ENCODE measurements at regions not wholly inside any gene's neighbourhood (a gene's known extent, or its start where the extent isn't known, plus 50 kb on each side); places are given as distances from the start of the nearest gene placed in this dataset.

DNA sequence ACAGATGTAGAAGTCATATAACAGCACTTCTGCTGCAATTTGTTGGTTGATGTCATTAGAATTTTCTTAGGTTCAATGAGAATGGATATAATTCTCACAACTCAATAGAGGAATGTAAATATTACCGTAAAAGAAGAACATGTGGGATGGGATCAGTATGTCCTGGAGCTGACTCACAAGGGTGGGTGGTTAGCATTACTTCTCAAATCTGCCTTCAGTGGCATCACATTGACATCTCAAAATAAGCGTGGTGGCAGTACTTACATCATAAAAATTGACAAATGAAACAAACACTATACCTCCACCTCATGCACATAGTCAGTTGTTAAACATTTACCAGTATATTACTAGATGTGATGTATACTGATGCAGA lies 1068.0 kb upstream of the CADM2 start:
- no peak for DNase-seq (ENCODE audit: low read depth)
- Histone ChIP-seq H3K4me3 (ENCODE audit: low read depth, low read length) (no peak overlapping the region), H3K27me3 (ENCODE audit: control insufficient read depth, insufficient read depth, low read length) (no peaks in the 10 kb centered on the region), H3K36me3 (ENCODE audit: control insufficient read depth, insufficient read depth, low read length) (no peaks in the 10 kb centered on the region)
- no peak for FAIRE-seq
- TF ChIP-seq, protein P1, sequence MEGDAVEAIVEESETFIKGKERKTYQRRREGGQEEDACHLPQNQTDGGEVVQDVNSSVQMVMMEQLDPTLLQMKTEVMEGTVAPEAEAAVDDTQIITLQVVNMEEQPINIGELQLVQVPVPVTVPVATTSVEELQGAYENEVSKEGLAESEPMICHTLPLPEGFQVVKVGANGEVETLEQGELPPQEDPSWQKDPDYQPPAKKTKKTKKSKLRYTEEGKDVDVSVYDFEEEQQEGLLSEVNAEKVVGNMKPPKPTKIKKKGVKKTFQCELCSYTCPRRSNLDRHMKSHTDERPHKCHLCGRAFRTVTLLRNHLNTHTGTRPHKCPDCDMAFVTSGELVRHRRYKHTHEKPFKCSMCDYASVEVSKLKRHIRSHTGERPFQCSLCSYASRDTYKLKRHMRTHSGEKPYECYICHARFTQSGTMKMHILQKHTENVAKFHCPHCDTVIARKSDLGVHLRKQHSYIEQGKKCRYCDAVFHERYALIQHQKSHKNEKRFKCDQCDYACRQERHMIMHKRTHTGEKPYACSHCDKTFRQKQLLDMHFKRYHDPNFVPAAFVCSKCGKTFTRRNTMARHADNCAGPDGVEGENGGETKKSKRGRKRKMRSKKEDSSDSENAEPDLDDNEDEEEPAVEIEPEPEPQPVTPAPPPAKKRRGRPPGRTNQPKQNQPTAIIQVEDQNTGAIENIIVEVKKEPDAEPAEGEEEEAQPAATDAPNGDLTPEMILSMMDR (IDR thresholded peaks at IDR 0.05; ENCODE audit: insufficient read depth, low read length, severe bottlenecking), result no peak

DNA sequence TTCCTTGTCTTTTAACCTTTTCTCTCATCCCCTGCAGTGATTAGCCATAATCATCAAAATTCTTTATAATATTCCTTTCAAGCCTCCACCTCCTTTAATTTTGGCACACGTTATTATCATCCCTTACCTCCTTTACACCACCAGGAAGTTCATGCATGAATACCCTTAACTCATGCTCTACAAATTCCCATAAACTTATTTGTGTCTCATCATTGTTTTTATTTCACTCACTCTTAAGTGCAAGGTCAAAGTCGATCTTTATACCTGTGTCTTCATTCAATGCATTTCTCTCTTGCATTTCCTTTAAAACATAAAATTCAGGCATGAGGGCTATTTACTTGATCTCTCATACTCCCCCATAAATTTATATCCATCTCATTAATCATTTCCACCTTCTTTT lies 1064.6 kb upstream of the CADM2 start:
- H3K36me3 ChIP-seq (ENCODE audit: control insufficient read depth, insufficient read depth, low read length), result no peaks in the 10 kb centered on the region
- TF ChIP-seq, protein P1 (IDR thresholded peaks at IDR 0.05; ENCODE audit: insufficient read depth, low read length, severe bottlenecking), result no peak
- DNase-seq (ENCODE audit: low read depth) (no peak), FAIRE-seq (no peak)
- no peak overlapping the region for H3K4me3 ChIP-seq (ENCODE audit: low read depth, low read length)
- H3K27me3 ChIP-seq (ENCODE audit: control insufficient read depth, insufficient read depth, low read length), result no peaks in the 10 kb centered on the region

DNA sequence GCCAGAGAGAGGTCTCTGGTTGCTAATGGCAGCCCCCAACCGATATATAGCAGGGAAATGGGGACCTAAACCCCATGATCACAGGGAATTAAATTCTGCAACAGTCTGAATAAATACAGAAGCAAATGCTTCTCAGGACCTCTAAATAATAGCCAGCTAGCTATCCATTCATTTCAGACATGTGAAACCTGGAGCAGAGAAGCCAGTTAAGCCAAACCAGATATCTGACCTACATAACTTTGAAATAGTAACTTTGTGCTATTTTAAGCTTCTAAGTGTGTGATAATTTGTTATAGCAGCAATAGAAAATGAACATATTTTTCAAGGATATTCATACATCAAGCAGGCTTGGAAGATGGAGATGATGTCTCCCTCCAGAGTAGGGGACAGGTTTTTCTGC lies 1062.9 kb upstream of the CADM2 start:
- TF ChIP-seq, protein P1 (IDR thresholded peaks at IDR 0.05; ENCODE audit: insufficient read depth, low read length, severe bottlenecking), result no peak
- no peak for DNase-seq (ENCODE audit: low read depth)
- no peak overlapping the region for H3K4me3 ChIP-seq (ENCODE audit: low read depth, low read length)

DNA sequence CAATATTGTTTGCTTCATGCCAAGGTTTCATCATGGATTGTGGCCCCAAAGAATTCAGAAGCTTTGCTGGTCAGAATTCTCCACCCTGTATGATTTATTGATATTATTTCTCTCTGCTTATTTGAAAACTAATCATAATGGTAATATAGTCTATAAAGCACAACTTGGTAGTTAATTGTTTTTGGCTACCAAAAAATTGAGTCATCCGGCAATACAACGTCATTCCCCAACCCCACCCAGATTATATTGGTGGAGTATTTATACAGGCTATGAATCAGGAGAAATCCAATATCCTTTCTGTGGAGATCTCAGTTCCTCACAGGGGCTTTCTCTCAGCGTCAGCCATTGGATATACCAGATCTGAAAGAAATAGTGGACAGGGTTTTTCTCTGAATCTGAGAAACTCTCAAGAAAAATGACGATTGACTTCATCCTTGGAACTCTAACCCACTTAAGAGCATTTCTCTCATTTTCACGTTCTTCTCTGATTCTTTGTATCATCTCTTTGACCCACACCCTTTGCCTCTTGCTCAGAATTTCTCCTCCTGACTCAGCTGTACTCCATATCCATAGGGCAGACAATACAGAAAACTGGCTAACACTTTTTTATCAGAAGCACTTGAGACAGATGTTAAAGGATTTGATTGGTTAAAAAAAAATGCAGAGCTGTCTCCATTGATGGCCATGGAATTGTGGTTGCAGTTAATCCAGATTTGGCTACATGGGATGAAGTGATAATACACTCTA lies 1055.8 kb upstream of the CADM2 start:
- no peaks in the 10 kb centered on the region for H3K36me3 ChIP-seq (ENCODE audit: control insufficient read depth, insufficient read depth, low read length)
- no peak overlapping the region for H3K4me3 ChIP-seq (ENCODE audit: low read depth, low read length)
- TF ChIP-seq, protein P1 (IDR thresholded peaks at IDR 0.05; ENCODE audit: insufficient read depth, low read length, severe bottlenecking), result no peak
- DNase-seq (ENCODE audit: low read depth), result no peak
- no peaks in the 10 kb centered on the region for H3K27me3 ChIP-seq (ENCODE audit: control insufficient read depth, insufficient read depth, low read length)
- FAIRE-seq, result no peak

More for the DNA sequence above, 1062.9 kb upstream of the CADM2 start:
- no peaks in the 10 kb centered on the region for H3K36me3 ChIP-seq (ENCODE audit: control insufficient read depth, insufficient read depth, low read length)
- H3K27me3 ChIP-seq (ENCODE audit: control insufficient read depth, insufficient read depth, low read length), result no peaks in the 10 kb centered on the region
- no peak for FAIRE-seq

DNA sequence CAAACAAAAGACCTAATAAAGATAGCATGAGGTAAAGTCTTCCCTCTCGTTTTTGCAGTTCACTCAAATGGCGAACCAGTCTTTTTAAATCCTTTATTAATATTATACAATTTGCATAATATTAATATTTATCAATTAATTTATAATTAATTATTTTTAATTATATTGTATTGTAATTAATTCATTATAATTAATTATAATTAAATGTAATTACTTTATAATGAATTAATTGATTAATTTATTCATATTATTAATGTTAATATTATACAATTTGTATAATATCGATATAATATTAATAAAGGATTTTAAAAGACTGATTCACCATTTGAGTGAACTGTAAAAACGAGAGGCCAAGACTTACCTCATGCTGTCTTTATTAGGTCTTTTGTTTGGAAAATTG lies 1045.4 kb upstream of the CADM2 start:
- no peak overlapping the region for H3K4me3 ChIP-seq (ENCODE audit: low read depth, low read length)
- TF ChIP-seq, protein P1 (IDR thresholded peaks at IDR 0.05; ENCODE audit: insufficient read depth, low read length, severe bottlenecking), result no peak
- no peak for FAIRE-seq

DNA sequence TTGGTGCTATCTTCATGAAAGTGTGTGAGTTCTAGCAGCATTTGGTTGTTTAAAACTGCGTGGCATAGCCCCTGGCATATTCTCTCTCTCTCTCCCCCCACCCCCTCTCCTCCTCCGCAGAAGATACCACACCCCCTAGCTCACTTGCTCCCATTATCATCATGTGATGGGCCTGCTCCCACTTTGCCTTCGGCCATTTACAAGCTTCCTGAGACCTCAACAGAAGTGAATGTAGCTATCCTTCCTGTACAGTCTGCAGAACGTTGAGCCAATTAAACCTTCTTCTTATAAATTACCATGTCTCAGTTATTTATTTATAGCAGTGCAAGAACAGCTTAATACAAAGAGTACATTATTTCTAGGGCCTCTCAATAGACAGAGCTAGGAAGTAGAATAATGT lies 1032.5 kb upstream of the CADM2 start:
- no peaks in the 10 kb centered on the region for H3K36me3 ChIP-seq (ENCODE audit: control insufficient read depth, insufficient read depth, low read length)
- no peaks in the 10 kb centered on the region for H3K27me3 ChIP-seq (ENCODE audit: control insufficient read depth, insufficient read depth, low read length)
- DNase-seq (ENCODE audit: low read depth) (no peak), FAIRE-seq (no peak)
- no peak overlapping the region for H3K4me3 ChIP-seq (ENCODE audit: low read depth, low read length)
- TF ChIP-seq, protein P1 (IDR thresholded peaks at IDR 0.05; ENCODE audit: insufficient read depth, low read length, severe bottlenecking), result no peak

More for the DNA sequence above, 1045.4 kb upstream of the CADM2 start:
- no peak for DNase-seq (ENCODE audit: low read depth)
- Histone ChIP-seq H3K27me3 (ENCODE audit: control insufficient read depth, insufficient read depth, low read length) (no peaks in the 10 kb centered on the region), H3K36me3 (ENCODE audit: control insufficient read depth, insufficient read depth, low read length) (no peaks in the 10 kb centered on the region)
